ENCODE measurements at regions not wholly inside any gene's neighbourhood (a gene's known extent, or its start where the extent isn't known, plus 50 kb on each side); places are given as distances from the start of the nearest gene placed in this dataset.
"Not testable (repeated sequence)": the region's sequence is repeated elsewhere in the genome, so short reads cannot be mapped to it uniquely, and the experiment has no call there.

GRCh38 chr7:153087498-153087897 lies 327.9 kb downstream of the ACTR3B start:
- no peak for DNase-seq (ENCODE audit: low spot score)

GRCh38 chr7:153088601-153089000 lies 329.0 kb downstream of the ACTR3B start:
- no peak for DNase-seq (ENCODE audit: low spot score)

- DNase-seq (ENCODE audit: low spot score): no peak
Observed at GRCh38 chr7:153090209-153090608, 330.7 kb downstream of the ACTR3B start.

- DNase-seq (ENCODE audit: low spot score): no peak
Observed at GRCh38 chr7:153090764-153091163, 331.2 kb downstream of the ACTR3B start.

- DNase-seq (ENCODE audit: low spot score): no peak
Observed at GRCh38 chr7:153091477-153091876, 331.9 kb downstream of the ACTR3B start.

- no peak for DNase-seq (ENCODE audit: low spot score)
Observed at GRCh38 chr7:153097511-153098201, 338.1 kb downstream of the ACTR3B start.

- no peak for DNase-seq (ENCODE audit: low spot score)
Observed at GRCh38 chr7:153099235-153099634, 339.7 kb downstream of the ACTR3B start.

GRCh38 chr7:153100691-153101237 lies 341.2 kb downstream of the ACTR3B start:
- DNase-seq (ENCODE audit: low spot score): no peak

GRCh38 chr7:153103202-153103601 lies 343.6 kb downstream of the ACTR3B start:
- no peak for DNase-seq (ENCODE audit: low spot score)

- no peak for DNase-seq (ENCODE audit: low spot score)
Observed at GRCh38 chr7:153107826-153108225, 348.3 kb downstream of the ACTR3B start.

- DNase-seq (ENCODE audit: low spot score): no peak
Observed at GRCh38 chr7:153109566-153109965, 350.0 kb downstream of the ACTR3B start.

- DNase-seq (ENCODE audit: low spot score): no peak
Observed at GRCh38 chr7:153110606-153111005, 351.1 kb downstream of the ACTR3B start.

- DNase-seq (ENCODE audit: low spot score): not testable (repeated sequence)
Observed at GRCh38 chr7:153122255-153122654, 362.7 kb downstream of the ACTR3B start.

GRCh38 chr7:153130052-153130451 lies 370.5 kb downstream of the ACTR3B start:
- no peak for DNase-seq (ENCODE audit: low spot score)

- DNase-seq (ENCODE audit: low spot score): no peak
Observed at GRCh38 chr7:153151766-153152165, 392.2 kb downstream of the ACTR3B start.

GRCh38 chr7:153152801-153153422 lies 393.4 kb downstream of the ACTR3B start:
- no peak for DNase-seq (ENCODE audit: low spot score)

- no peak for DNase-seq (ENCODE audit: low spot score)
Observed at GRCh38 chr7:153158149-153158548, 398.6 kb downstream of the ACTR3B start.

- DNase-seq (ENCODE audit: low spot score): no peak
Observed at GRCh38 chr7:153170287-153170686, 410.7 kb downstream of the ACTR3B start.

GRCh38 chr7:153185936-153186335 lies 426.4 kb downstream of the ACTR3B start:
- no peak for DNase-seq (ENCODE audit: low spot score)

- DNase-seq (ENCODE audit: low spot score): no peak
Observed at GRCh38 chr7:153188161-153188560, 428.6 kb downstream of the ACTR3B start.

- DNase-seq (ENCODE audit: low spot score): no peak
Observed at GRCh38 chr7:153188630-153189029, 429.1 kb downstream of the ACTR3B start.

- no peak for DNase-seq (ENCODE audit: low spot score)
Observed at GRCh38 chr7:153190452-153190851, 430.9 kb downstream of the ACTR3B start.

GRCh38 chr7:153190986-153191385 lies 431.4 kb downstream of the ACTR3B start:
- no peak for DNase-seq (ENCODE audit: low spot score)

Measured in HuH-7 (cell line).